GM18867 (cell line): ENCODE measurements at regions not wholly inside any gene's neighbourhood (a gene's known extent, or its start where the extent isn't known, plus 50 kb on each side); places are given as distances from the start of the nearest gene placed in this dataset.

Experiments used
- ATAC-seq: cut with Tn5 transposase; IDR thresholded peaks from one replicate; pipeline ENCODE4 v1.9.1; 2021; ENCODE audit warnings: mild to moderate bottlenecking, moderate library complexity; ENCODE audit not compliant: unreplicated experiment

DNA sequence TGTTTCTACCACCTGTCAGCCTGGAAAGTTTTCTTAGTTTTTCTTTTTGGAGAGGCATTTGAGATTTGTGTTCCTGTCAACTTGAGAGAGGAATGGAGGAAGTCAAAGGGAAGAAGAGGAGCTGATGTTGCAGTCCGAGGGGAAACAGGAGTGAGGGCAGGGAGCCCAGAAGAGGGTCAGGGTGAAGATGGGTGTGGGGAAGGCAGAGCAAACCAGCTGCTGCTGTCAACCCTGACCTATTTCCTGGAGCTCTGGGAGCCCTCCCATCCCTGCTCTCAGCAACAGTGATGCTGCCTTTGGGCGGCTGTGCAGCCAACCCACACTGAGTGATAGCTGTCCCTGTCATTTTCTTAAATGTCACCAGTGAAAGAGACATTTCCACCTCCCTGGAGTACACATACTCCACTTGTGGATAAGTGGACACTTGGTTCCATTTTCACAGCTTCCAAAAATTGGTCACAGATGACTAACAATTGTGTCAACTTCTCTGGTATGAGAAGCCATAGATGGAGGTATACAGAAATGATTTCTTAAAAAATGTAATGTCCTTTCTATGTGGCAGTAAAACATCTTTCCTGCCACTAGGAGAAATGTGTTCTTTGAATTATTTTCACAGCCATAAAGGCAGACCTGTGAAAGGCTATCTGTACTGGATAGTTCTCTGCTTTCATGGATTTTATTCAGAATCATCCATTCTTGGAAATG is 556.3 kb upstream of the TBL1XR1 start:
- no peak for ATAC-seq

GRCh38 chr3:177754508-177754921 is 557.2 kb upstream of the TBL1XR1 start:
- ATAC-seq, result no peak

DNA sequence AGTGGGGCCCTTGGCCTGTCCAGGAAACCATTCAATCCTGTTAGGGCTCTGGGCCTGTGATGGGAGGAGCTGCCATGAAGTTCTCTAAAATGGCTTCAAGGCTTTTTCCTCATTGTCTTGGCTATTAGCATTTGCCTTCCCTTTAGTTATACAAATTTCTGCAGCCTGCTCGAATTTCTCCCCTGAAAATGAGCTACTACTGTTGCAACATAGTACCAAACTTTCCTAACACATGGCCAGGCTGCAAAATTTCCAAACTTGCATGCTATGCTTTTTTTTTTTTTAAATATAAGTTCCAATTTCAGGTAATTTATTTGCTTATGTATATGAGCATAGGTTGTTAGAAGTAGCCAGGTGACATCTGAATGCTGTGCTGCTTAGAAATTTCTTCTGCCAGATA is 560.8 kb upstream of the TBL1XR1 start:
- no peak for ATAC-seq

- no peak for ATAC-seq
These were observed 563.5 kb upstream of the TBL1XR1 start for GRCh38 chr3:177760803-177761202.

DNA sequence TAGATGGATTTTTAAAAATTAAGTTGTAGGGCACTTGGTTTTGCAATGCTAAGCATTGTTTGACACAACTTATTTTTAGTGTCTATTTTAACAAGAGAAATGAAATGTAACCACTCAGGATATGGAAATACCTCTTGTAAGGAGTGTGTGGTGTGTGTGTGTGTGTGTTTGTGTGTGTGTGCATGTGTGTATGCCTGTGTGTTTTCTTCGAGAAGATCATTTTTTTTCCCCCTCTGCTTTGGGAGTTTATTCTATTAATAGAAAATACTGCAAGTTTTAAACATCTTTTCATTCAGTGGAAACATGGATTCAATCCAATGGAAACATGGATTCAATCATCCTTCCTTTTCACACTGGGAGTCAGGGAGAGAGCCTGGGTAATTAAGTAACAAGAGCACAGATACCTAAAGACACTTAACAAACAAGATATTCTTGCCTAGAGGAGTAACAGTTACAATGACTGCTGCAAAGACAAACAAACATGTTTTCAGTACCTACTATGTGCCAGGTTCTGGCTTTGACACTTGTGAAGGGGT is 567.2 kb upstream of the TBL1XR1 start:
- ATAC-seq, result no peak

GRCh38 chr3:177764933-177765332 is 567.7 kb upstream of the TBL1XR1 start:
- no peak for ATAC-seq

DNA sequence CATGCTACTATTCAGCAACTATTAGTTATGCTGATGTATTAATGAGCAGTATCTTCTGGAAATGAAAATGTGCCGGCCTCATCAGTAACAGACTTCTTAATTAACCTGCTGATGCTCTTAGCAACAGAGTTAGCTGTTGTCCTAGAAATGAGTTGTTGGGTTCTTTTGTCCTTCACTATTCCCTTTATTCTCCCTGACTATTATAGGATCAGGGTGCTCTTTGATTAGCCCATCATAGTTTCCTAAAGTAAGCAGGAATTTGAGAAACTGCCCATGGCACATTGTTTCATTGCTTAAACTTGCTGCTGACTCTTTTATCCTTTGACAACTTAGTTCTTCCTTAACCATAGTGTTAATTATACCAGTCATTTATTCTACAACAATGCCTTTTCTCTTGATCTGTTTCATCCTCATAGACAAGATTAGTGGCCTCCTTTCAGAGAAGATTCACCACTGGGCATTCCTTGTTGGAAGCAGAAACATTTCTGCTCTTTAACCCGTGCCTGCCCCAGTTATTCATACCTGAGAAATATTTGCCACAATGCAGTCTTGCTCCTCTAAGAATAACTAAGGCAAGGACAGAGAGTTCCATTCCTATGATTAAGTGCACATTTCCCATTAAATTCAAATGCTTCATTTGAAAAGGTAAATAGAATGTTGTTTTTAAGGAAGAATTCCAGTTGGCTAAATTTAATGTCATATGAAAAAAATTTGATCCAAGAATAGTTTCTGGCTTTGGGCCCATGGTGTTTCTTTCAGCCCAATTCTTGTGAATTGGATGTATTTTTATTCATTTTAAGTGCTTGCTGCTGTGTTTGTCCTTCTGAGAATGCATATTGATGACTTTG is 573.3 kb upstream of the TBL1XR1 start:
- no peak for ATAC-seq

- no peak for ATAC-seq
These were observed 574.5 kb upstream of the TBL1XR1 start for GRCh38 chr3:177771780-177772179.

DNA sequence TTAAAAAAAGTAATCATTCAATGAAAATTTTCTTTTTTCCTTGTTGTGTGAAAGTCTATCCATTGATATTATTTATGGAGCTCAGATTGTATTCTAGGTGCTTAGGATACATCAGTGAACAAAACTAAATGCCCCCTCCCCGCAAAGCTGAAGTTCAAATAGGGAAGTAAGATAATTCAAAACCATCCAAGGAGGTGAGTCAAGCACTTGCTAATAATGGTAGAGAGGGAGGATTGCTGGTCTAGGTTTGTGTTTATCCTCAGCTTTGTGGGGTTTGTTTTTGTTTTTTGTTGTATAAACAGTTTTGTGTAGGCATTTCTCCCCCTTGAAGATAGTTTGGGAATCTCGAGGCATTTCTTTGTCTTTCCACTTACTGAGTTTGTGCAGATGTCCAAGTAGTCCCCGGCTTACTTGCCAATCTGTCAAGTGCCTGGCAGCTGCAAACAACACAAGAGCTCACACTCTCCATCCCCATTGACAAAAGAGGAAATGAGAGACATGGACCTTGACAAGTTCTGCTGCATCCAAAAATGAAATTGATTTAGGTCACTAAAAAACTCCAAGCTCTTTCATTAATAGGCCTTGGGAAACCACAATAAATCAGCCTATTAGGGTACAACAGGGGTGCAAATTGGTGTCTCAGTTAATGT is 575.8 kb upstream of the TBL1XR1 start:
- peak; percentile 39 for ATAC-seq

DNA sequence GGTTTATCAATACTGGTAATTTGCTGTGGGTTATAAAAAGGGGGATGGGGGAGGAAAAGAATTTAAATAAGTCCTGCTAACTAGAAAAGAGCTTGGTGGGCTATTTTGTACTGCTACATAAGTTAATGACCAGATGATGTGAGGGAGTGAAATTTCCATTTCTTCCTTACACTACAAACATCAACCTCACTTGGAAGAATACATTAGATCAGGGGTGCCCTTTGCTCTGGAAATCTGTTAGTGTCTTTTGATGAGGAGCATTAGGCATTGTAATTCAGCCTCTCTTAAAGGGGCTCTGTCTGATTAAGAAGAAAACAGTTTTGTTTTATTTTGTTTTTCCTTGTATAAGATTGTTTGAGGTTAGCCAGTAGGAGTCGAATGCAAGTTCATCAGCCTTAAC is 576.4 kb upstream of the TBL1XR1 start:
- no peak for ATAC-seq

DNA sequence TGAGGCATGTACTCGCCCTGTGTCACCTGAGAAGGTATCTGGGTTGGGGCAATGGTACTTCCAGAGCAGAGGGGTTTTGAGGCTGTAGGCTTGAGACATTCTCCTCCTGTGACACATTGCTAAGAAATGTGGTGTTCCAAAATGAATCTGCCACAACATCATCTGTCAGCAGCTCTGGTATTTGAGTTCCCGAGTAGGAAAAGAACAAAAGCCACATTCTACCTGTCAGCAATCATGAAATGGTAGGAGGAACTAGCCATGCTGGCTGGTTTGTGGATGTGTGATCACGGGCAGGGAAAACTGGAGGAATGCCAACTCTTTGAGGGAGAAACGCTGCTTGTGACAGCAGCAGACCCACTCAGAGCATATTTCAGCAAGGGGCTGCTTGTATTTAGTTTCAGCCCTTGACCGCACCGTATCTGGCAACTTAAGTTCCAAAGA is 579.4 kb upstream of the TBL1XR1 start:
- no peak for ATAC-seq

DNA sequence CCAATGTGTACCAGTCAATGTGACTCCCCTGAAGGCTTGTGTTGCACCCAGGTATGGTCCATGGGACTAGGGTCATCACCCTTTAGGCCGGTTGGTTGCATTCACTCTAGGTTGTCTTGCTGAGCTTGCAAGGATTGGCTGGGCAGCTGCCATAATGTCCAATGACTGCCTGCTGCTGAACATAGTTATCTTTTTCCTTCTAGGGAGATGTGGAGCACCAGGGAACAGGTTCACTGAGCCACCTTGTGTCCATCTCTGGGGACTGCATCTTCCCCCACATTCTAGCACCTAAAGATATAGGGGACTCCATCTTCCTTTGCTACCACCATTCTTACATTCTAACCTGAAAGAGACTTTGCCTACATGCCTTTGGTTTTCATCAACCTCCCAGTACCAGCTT is 580.4 kb upstream of the TBL1XR1 start:
- ATAC-seq, result peak; percentile 94

DNA sequence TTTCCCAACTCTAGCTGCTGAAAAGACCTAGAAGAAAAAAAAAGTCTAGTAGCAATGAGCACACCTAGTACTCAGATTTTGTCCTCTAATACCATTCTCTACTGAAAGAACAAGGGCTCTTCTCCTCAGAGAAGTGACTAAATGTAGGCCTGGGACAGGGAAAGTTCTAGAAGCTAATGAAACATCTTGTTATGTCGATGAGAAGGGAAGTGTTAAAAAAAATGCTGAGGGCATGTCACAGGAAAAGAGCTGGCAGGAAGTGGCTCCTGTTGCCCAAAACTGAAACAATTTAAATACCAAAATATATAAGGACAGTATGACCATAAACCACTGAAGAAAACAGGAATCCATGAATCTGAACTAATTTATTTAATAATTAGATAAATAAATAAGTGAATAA is 581.4 kb upstream of the TBL1XR1 start:
- ATAC-seq, result no peak

DNA sequence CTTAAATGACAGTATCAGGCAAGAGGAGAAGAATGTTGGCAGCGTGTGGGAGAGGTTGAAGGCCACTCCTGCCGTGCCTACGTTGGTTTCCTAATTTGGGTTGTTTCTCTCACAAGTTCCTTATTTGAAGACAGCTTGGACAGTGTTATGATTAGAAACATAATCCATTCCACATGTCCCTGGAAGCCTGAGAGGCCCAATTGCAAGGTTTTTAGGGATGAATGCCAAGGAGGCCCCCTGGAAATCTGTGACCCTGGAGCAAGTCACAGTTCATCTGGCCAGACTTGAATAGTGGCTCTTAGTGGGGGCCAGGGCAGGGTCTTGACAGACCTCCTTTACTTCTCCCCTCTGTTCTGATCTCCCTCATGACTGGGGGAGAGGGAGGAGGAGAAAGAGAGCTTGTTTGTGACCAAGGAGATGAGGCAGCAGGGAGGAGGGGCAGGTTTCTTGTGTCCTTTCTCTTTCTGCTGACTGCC is 584.4 kb upstream of the TBL1XR1 start:
- no peak for ATAC-seq

DNA sequence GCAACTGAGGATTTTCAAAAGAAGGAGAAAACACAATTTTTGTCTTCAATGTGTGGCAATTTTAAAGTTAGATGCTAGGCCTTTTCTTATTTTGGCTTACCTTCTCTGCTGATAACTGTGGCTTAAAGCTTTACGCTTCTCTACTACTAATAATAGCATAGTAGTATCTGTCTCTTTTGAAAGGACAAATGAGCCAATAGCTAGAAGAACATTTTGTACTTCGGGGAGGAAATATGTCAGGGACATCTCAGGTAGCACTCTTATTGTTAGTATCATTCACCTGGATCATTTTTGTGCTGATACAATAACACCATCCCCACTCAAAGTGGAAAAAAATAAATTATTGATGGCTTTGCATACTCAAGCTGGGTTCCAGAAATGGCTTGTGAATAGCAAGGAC is 586.1 kb upstream of the TBL1XR1 start:
- no peak for ATAC-seq

- ATAC-seq, result no peak
These were observed 586.5 kb upstream of the TBL1XR1 start for GRCh38 chr3:177783767-177784166.

DNA sequence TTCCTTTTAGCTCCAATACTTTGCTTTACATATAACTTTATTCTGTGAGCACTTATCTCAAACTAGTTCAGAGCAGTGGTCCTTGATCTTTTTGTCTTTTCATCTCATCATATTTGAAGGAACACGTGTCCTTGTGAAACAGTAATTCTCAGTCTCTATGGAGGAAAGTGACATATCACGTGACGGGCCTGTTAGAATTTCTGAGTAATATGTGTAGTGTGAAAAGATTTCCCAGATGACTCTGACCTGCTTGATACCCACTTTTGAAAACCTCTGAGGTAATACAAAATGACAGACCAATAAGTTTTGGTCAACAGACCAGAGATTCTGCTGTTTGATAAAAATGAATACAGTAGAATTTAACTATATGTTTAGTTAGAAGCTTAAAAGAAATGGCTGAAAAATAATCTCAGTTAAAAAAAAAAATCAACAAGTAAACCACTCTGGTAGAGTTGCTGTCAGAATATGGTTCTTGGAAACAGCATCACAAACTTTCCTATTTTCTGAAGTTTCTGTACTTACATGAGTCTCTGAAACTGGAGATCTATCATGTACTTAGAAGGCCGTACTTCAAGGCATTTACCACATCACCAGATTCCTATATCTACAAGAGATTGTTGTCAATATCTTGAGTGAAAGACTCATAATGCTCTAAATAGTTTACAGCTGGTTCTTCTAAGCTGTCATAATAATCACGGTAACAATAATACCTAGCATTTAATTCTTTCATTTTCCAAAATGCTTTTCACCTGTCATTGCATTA is 590.2 kb upstream of the TBL1XR1 start:
- peak; percentile 81 for ATAC-seq

- no peak for ATAC-seq
These were observed 592.2 kb upstream of the TBL1XR1 start for GRCh38 chr3:177789500-177789899.

- ATAC-seq, result no peak
These were observed 595.2 kb upstream of the TBL1XR1 start for GRCh38 chr3:177792311-177793030.

GRCh38 chr3:177793451-177793850 is 596.2 kb upstream of the TBL1XR1 start:
- ATAC-seq, result no peak
